ENCODE measurements at regions not wholly inside any gene's neighbourhood (a gene's known extent, or its start where the extent isn't known, plus 50 kb on each side); places are given as distances from the start of the nearest gene placed in this dataset.
"Not testable (repeated sequence)": the region's sequence is repeated elsewhere in the genome, so short reads cannot be mapped to it uniquely, and the experiment has no call there.

GRCh38 chr6:164616917-164617524, 692.4 kb downstream of the C6orf118 start:
- Histone ChIP-seq H3K9me3 (ENCODE audit: low read depth) (no peaks in the 10 kb centered on the region), H3K27me3 (replicated peaks; ENCODE audit: insufficient read depth) (no peaks in the 10 kb centered on the region), H3K4me1 (ENCODE audit: insufficient read depth) (no peaks in the 10 kb centered on the region), H3K79me2 (ENCODE audit: insufficient read depth) (no peaks in the 10 kb centered on the region), H3K9ac (no peak overlapping the region), H2AFZ (no peak overlapping the region), H3K4me2 (ENCODE audit: unreplicated experiment) (no peak overlapping the region), H3K36me3 (ENCODE audit: low read depth) (no peaks in the 10 kb centered on the region), H3K27ac (no peak overlapping the region), H3F3A (ENCODE audit: insufficient read depth) (no peaks in the 10 kb centered on the region), H3K4me3 (no peak overlapping the region), H4K20me1 (ENCODE audit: insufficient read depth) (no peaks in the 10 kb centered on the region), H3K9me2 (ENCODE audit: insufficient read depth) (no peaks in the 10 kb centered on the region)
- TF ChIP-seq EZH2phosphoT487 (IDR thresholded peaks at IDR 0.05; ENCODE audit: insufficient read depth, low read depth), result no peak
- no peak for TF ChIP-seq EZH2 (IDR thresholded peaks at IDR 0.05; ENCODE audit: insufficient read depth, poor library complexity, severe bottlenecking)
- 6 to 8% methylated on average over 2 of the region's 2 CpGs for WGBS, 2 experiments (ENCODE audit: low coverage in 1 of 2, low lambda C conversion rate in 2 of 2, missing lambda C conversion rate in 2 of 2)
- no peak for DNase-seq
- in situ Hi-C loops (cut with MboI), result no loop called here

GRCh38 chr6:164612751-164613150, 696.7 kb downstream of the C6orf118 start:
- H3K4me2 ChIP-seq (ENCODE audit: unreplicated experiment), result no peak overlapping the region
- no peak overlapping the region for H2AFZ ChIP-seq
- no peaks in the 10 kb centered on the region for H3K27me3 ChIP-seq (replicated peaks; ENCODE audit: insufficient read depth)
- no peaks in the 10 kb centered on the region for H3K79me2 ChIP-seq (ENCODE audit: insufficient read depth)
- H4K20me1 ChIP-seq (ENCODE audit: insufficient read depth), result no peaks in the 10 kb centered on the region
- no peaks in the 10 kb centered on the region for H3F3A ChIP-seq (ENCODE audit: insufficient read depth)
- no peaks in the 10 kb centered on the region for H3K36me3 ChIP-seq (ENCODE audit: low read depth)
- TF ChIP-seq EZH2phosphoT487 (IDR thresholded peaks at IDR 0.05; ENCODE audit: insufficient read depth, low read depth) (no peak), EZH2 (IDR thresholded peaks at IDR 0.05; ENCODE audit: insufficient read depth, poor library complexity, severe bottlenecking) (no peak)
- in situ Hi-C loops (cut with MboI), result no loop called here
- H3K4me3 ChIP-seq, result no peak overlapping the region
- no peaks in the 10 kb centered on the region for H3K9me3 ChIP-seq (ENCODE audit: low read depth)
- 18 to 20% methylated on average over 3 of the region's 3 CpGs for WGBS, 2 experiments (ENCODE audit: low coverage in 1 of 2, low lambda C conversion rate in 2 of 2, missing lambda C conversion rate in 2 of 2)
- no peak overlapping the region for H3K27ac ChIP-seq
- no peak for DNase-seq
- no peak overlapping the region for H3K9ac ChIP-seq
- no peaks in the 10 kb centered on the region for H3K4me1 ChIP-seq (ENCODE audit: insufficient read depth)
- no peaks in the 10 kb centered on the region for H3K9me2 ChIP-seq (ENCODE audit: insufficient read depth)

DNA sequence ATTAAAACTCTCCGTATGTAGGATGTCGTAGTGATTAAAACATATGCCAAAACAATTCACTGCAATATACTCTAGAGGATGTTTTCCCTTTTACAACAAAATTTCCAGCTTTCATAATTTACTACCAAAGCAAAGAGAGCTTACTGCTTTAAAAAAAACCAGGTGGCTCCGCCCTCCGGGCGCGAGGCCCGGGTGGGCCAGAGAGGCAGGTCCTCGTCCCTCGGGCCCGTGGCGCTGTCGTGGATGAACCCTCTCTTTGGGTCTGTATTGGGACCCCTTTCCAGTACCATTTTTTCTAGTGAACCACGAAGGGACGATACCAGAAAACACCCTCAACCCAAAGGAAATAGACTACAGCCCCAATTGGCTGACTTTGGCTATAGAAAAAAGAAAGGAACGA, 698.5 kb downstream of the C6orf118 start:
- H3K79me2 ChIP-seq (ENCODE audit: insufficient read depth); H4K20me1 ChIP-seq (ENCODE audit: insufficient read depth); H2AFZ ChIP-seq; H3F3A ChIP-seq (ENCODE audit: insufficient read depth); H3K9ac ChIP-seq; H3K4me2 ChIP-seq (ENCODE audit: unreplicated experiment); H3K9me3 ChIP-seq (ENCODE audit: low read depth); H3K9me2 ChIP-seq (ENCODE audit: insufficient read depth); in situ Hi-C loops (cut with MboI); H3K36me3 ChIP-seq (ENCODE audit: low read depth); H3K4me1 ChIP-seq (ENCODE audit: insufficient read depth); H3K4me3 ChIP-seq; H3K27me3 ChIP-seq (replicated peaks; ENCODE audit: insufficient read depth); H3K27ac ChIP-seq; DNase-seq: not testable (repeated sequence)
- WGBS, 2 experiments (ENCODE audit: low coverage in 1 of 2, low lambda C conversion rate in 2 of 2, missing lambda C conversion rate in 2 of 2), result 45 to 52% methylated on average over 15 of the region's 15 CpGs

DNA sequence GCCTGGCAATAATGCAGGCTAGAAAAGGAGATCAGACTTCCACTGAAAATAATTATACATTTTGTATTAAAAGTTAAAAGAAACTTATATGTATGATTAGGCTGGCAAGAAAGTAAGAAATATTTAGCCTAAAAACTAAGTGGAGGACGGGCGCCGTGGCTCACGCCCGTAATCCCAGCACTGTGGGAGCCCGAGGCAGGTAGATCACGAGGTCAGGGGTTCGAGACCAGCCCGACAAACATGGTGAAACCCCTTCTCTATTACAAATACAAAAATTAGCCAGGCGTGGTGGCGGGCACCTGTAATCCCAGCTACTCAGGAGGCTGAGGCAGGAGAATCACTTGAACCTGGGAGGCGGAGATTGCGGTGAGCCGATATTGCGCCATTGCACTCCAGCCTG, 707.0 kb downstream of the C6orf118 start:
- in situ Hi-C loops (cut with MboI); H3K4me1 ChIP-seq (ENCODE audit: insufficient read depth); H3K27me3 ChIP-seq (replicated peaks; ENCODE audit: insufficient read depth); H3K9me3 ChIP-seq (ENCODE audit: low read depth); H3K4me2 ChIP-seq (ENCODE audit: unreplicated experiment); H3K9me2 ChIP-seq (ENCODE audit: insufficient read depth); H2AFZ ChIP-seq; H3K36me3 ChIP-seq (ENCODE audit: low read depth); H3F3A ChIP-seq (ENCODE audit: insufficient read depth); H4K20me1 ChIP-seq (ENCODE audit: insufficient read depth); H3K4me3 ChIP-seq; H3K9ac ChIP-seq; H3K79me2 ChIP-seq (ENCODE audit: insufficient read depth); H3K27ac ChIP-seq; DNase-seq: not testable (repeated sequence)
- 66 to 69% methylated on average over 15 of the region's 15 CpGs for WGBS, 2 experiments (ENCODE audit: low coverage in 1 of 2, low lambda C conversion rate in 2 of 2, missing lambda C conversion rate in 2 of 2)

- Histone ChIP-seq H3K9ac (no peak overlapping the region), H2AFZ (no peak overlapping the region), H4K20me1 (ENCODE audit: insufficient read depth) (no peaks in the 10 kb centered on the region), H3K27ac (no peak overlapping the region), H3F3A (ENCODE audit: insufficient read depth) (no peaks in the 10 kb centered on the region), H3K4me2 (ENCODE audit: unreplicated experiment) (no peak overlapping the region), H3K9me3 (ENCODE audit: low read depth) (no peaks in the 10 kb centered on the region), H3K4me1 (ENCODE audit: insufficient read depth) (no peaks in the 10 kb centered on the region), H3K4me3 (no peak overlapping the region), H3K27me3 (replicated peaks; ENCODE audit: insufficient read depth) (no peaks in the 10 kb centered on the region), H3K9me2 (ENCODE audit: insufficient read depth) (no peaks in the 10 kb centered on the region), H3K36me3 (ENCODE audit: low read depth) (no peaks in the 10 kb centered on the region), H3K79me2 (ENCODE audit: insufficient read depth) (no peaks in the 10 kb centered on the region)
- TF ChIP-seq EZH2 (IDR thresholded peaks at IDR 0.05; ENCODE audit: insufficient read depth, poor library complexity, severe bottlenecking), result no peak
- TF ChIP-seq EZH2phosphoT487 (IDR thresholded peaks at IDR 0.05; ENCODE audit: insufficient read depth, low read depth), result no peak
- 31 to 32% methylated on average over 4 of the region's 4 CpGs for WGBS, 2 experiments (ENCODE audit: low coverage in 1 of 2, low lambda C conversion rate in 2 of 2, missing lambda C conversion rate in 2 of 2)
- DNase-seq, result no peak
- in situ Hi-C loops (cut with MboI), result no loop called here
Measured at GRCh38 chr6:164581563-164581962, 727.8 kb downstream of the C6orf118 start.
